ENCODE measurements at regions not wholly inside any gene's neighbourhood (a gene's known extent, or its start where the extent isn't known, plus 50 kb on each side); places are given as distances from the start of the nearest gene placed in this dataset.
"Not testable (repeated sequence)": the region's sequence is repeated elsewhere in the genome, so short reads cannot be mapped to it uniquely, and the experiment has no call there.

- no peak for DNase-seq (ENCODE audit: low spot score)
These were observed 97.1 kb downstream of the DAD1 start for GRCh38 chr14:22491683-22492621.

GRCh38 chr14:22491053-22491452 is 98.0 kb downstream of the DAD1 start:
- not testable (repeated sequence) for DNase-seq (ENCODE audit: low spot score)

GRCh38 chr14:22489957-22490950 is 98.8 kb downstream of the DAD1 start:
- no peak for DNase-seq (ENCODE audit: low spot score)

GRCh38 chr14:22489244-22489545 is 99.8 kb downstream of the DAD1 start:
- no peak for DNase-seq (ENCODE audit: low spot score)

GRCh38 chr14:22488522-22489243 is 100.3 kb downstream of the DAD1 start:
- DNase-seq (ENCODE audit: low spot score): no peak

GRCh38 chr14:22487941-22488340 is 101.1 kb downstream of the DAD1 start:
- no peak for DNase-seq (ENCODE audit: low spot score)

- DNase-seq (ENCODE audit: low spot score): no peak
These were observed 101.6 kb downstream of the DAD1 start for GRCh38 chr14:22487401-22487800.

- no peak for DNase-seq (ENCODE audit: low spot score)
These were observed 102.3 kb downstream of the DAD1 start for GRCh38 chr14:22486675-22487074.

- DNase-seq (ENCODE audit: low spot score): no peak
These were observed 103.4 kb downstream of the DAD1 start for GRCh38 chr14:22485649-22486048.

GRCh38 chr14:22485178-22485577 is 103.8 kb downstream of the DAD1 start:
- no peak for DNase-seq (ENCODE audit: low spot score)

GRCh38 chr14:22484632-22485031 is 104.4 kb downstream of the DAD1 start:
- DNase-seq (ENCODE audit: low spot score): no peak

GRCh38 chr14:22483863-22484593 is 105.0 kb downstream of the DAD1 start:
- no peak for DNase-seq (ENCODE audit: low spot score)

GRCh38 chr14:22482782-22483553 is 106.1 kb downstream of the DAD1 start:
- no peak for DNase-seq (ENCODE audit: low spot score)

- DNase-seq (ENCODE audit: low spot score): no peak
These were observed 106.8 kb downstream of the DAD1 start for GRCh38 chr14:22482085-22482694.

GRCh38 chr14:22481546-22481945 is 107.5 kb downstream of the DAD1 start:
- no peak for DNase-seq (ENCODE audit: low spot score)

- no peak for DNase-seq (ENCODE audit: low spot score)
These were observed 109.1 kb downstream of the DAD1 start for GRCh38 chr14:22479776-22480464.

GRCh38 chr14:22479132-22479531 is 109.9 kb downstream of the DAD1 start:
- DNase-seq (ENCODE audit: low spot score): no peak

- DNase-seq (ENCODE audit: low spot score): no peak
These were observed 110.4 kb downstream of the DAD1 start for GRCh38 chr14:22478670-22479069.

- DNase-seq (ENCODE audit: low spot score): no peak
These were observed 110.8 kb downstream of the DAD1 start for GRCh38 chr14:22478247-22478646.

All from pons (tissue), 1 donor.